GM12878 (cell line): ENCODE measurements at regions not wholly inside any gene's neighbourhood (a gene's known extent, or its start where the extent isn't known, plus 50 kb on each side); places are given as distances from the start of the nearest gene placed in this dataset.

Experiments
- BCL11A ChIP-seq: IDR thresholded peaks from 2 replicates; pipeline ENCODE4 v1.6.1; 2011; ENCODE audit warnings: low read depth, low read length
- EZH2 ChIP-seq: IDR thresholded peaks from 2 replicates; pipeline ENCODE4 v1.6.1; 2012; ENCODE audit warnings: low read depth, mild to moderate bottlenecking, control low read depth, inconsistent platforms, low read length, borderline replicate concordance; ENCODE audit not compliant: control insufficient read depth
- HSF1 ChIP-seq: fragments of 150-350 bp; IDR thresholded peaks from 2 replicates; pipeline ENCODE4 v1.6.1; 2014; ENCODE audit warnings: mild to moderate bottlenecking, low read depth, low read length
- IRF5 ChIP-seq: fragments of 450-650 bp; IDR thresholded peaks from 2 replicates; pipeline ENCODE4 v1.6.1; 2017; ENCODE audit warnings: borderline replicate concordance
- NRF1 ChIP-seq: conservative IDR thresholded peaks from 2 replicates; pipeline ENCODE4 v1.6.1; 2011; ENCODE audit warnings: mild to moderate bottlenecking, low read depth, low read length, improper control_type of control experiment
- POU2F2 ChIP-seq: IDR thresholded peaks from 3 replicates; pipeline ENCODE4 v1.6.1; 2011; ENCODE audit warnings: low read depth, mild to moderate bottlenecking, low read length, borderline replicate concordance
- SIN3A ChIP-seq: IDR thresholded peaks from 2 replicates; pipeline ENCODE4 v1.6.1; 2012; ENCODE audit warnings: low read depth, low read length, improper control_type of control experiment
- STAT3 ChIP-seq: IDR thresholded peaks from 2 replicates; pipeline ENCODE4 v1.6.1; 2011; ENCODE audit warnings: low read depth, low read length, improper control_type of control experiment
- SUPT20H ChIP-seq: IDR thresholded peaks from 2 replicates; pipeline ENCODE4 v1.6.1; 2011; ENCODE audit warnings: low read depth, mild to moderate bottlenecking, low read length, moderate library complexity, borderline replicate concordance; ENCODE audit not compliant: control insufficient read depth
- ZZZ3 ChIP-seq: IDR thresholded peaks from 2 replicates; pipeline ENCODE4 v1.6.1; 2011; ENCODE audit warnings: low read depth; ENCODE audit not compliant: control insufficient read depth, insufficient read length
- TF ChIP-seq, protein P1 (sequence below): IDR thresholded peaks from 2 replicates; pipeline ENCODE4 v1.6.1; 2012; ENCODE audit warnings: improper control_type of control experiment, low read depth, low read length; ENCODE audit not compliant: insufficient replicate concordance
- TF ChIP-seq, protein P2 (sequence below): fragments of 450-650 bp; IDR thresholded peaks from 2 replicates; pipeline ENCODE4 v1.6.1; 2017; ENCODE audit warnings: mild to moderate bottlenecking, moderate library complexity
- TF ChIP-seq, protein P3 (sequence below): IDR thresholded peaks from 2 replicates; pipeline ENCODE4 v1.6.1; 2011; ENCODE audit warnings: low read depth, low read length, improper control_type of control experiment, borderline replicate concordance

GRCh38 chr11:115660030-115660805 is 156.0 kb upstream of the CADM1 start (continued):
- TF ChIP-seq, protein P1, sequence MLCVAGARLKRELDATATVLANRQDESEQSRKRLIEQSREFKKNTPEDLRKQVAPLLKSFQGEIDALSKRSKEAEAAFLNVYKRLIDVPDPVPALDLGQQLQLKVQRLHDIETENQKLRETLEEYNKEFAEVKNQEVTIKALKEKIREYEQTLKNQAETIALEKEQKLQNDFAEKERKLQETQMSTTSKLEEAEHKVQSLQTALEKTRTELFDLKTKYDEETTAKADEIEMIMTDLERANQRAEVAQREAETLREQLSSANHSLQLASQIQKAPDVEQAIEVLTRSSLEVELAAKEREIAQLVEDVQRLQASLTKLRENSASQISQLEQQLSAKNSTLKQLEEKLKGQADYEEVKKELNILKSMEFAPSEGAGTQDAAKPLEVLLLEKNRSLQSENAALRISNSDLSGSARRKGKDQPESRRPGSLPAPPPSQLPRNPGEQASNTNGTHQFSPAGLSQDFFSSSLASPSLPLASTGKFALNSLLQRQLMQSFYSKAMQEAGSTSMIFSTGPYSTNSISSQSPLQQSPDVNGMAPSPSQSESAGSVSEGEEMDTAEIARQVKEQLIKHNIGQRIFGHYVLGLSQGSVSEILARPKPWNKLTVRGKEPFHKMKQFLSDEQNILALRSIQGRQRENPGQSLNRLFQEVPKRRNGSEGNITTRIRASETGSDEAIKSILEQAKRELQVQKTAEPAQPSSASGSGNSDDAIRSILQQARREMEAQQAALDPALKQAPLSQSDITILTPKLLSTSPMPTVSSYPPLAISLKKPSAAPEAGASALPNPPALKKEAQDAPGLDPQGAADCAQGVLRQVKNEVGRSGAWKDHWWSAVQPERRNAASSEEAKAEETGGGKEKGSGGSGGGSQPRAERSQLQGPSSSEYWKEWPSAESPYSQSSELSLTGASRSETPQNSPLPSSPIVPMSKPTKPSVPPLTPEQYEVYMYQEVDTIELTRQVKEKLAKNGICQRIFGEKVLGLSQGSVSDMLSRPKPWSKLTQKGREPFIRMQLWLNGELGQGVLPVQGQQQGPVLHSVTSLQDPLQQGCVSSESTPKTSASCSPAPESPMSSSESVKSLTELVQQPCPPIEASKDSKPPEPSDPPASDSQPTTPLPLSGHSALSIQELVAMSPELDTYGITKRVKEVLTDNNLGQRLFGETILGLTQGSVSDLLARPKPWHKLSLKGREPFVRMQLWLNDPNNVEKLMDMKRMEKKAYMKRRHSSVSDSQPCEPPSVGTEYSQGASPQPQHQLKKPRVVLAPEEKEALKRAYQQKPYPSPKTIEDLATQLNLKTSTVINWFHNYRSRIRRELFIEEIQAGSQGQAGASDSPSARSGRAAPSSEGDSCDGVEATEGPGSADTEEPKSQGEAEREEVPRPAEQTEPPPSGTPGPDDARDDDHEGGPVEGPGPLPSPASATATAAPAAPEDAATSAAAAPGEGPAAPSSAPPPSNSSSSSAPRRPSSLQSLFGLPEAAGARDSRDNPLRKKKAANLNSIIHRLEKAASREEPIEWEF = no peak
- no peak for TF ChIP-seq STAT3
- TF ChIP-seq, protein P2, sequence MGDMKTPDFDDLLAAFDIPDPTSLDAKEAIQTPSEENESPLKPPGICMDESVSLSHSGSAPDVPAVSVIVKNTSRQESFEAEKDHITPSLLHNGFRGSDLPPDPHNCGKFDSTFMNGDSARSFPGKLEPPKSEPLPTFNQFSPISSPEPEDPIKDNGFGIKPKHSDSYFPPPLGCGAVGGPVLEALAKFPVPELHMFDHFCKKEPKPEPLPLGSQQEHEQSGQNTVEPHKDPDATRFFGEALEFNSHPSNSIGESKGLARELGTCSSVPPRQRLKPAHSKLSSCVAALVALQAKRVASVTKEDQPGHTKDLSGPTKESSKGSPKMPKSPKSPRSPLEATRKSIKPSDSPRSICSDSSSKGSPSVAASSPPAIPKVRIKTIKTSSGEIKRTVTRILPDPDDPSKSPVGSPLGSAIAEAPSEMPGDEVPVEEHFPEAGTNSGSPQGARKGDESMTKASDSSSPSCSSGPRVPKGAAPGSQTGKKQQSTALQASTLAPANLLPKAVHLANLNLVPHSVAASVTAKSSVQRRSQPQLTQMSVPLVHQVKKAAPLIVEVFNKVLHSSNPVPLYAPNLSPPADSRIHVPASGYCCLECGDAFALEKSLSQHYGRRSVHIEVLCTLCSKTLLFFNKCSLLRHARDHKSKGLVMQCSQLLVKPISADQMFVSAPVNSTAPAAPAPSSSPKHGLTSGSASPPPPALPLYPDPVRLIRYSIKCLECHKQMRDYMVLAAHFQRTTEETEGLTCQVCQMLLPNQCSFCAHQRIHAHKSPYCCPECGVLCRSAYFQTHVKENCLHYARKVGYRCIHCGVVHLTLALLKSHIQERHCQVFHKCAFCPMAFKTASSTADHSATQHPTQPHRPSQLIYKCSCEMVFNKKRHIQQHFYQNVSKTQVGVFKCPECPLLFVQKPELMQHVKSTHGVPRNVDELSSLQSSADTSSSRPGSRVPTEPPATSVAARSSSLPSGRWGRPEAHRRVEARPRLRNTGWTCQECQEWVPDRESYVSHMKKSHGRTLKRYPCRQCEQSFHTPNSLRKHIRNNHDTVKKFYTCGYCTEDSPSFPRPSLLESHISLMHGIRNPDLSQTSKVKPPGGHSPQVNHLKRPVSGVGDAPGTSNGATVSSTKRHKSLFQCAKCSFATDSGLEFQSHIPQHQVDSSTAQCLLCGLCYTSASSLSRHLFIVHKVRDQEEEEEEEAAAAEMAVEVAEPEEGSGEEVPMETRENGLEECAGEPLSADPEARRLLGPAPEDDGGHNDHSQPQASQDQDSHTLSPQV = no peak
- TF ChIP-seq POU2F2 = no peak
- TF ChIP-seq IRF5 = no peak
- TF ChIP-seq, protein P3, sequence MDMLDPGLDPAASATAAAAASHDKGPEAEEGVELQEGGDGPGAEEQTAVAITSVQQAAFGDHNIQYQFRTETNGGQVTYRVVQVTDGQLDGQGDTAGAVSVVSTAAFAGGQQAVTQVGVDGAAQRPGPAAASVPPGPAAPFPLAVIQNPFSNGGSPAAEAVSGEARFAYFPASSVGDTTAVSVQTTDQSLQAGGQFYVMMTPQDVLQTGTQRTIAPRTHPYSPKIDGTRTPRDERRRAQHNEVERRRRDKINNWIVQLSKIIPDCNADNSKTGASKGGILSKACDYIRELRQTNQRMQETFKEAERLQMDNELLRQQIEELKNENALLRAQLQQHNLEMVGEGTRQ = no peak
- no peak for TF ChIP-seq NRF1
- no peak for TF ChIP-seq SUPT20H
- TF ChIP-seq EZH2 = no peak
- TF ChIP-seq SIN3A = no peak
- no peak for TF ChIP-seq HSF1
- no peak for TF ChIP-seq ZZZ3
- no peak for TF ChIP-seq BCL11A
